MCF 10A (cell line): ENCODE measurements at regions not wholly inside any gene's neighbourhood (a gene's known extent, or its start where the extent isn't known, plus 50 kb on each side); places are given as distances from the start of the nearest gene placed in this dataset.
"Not testable (repeated sequence)": the region's sequence is repeated elsewhere in the genome, so short reads cannot be mapped to it uniquely, and the experiment has no call there.

Experiments
- BruUV-seq: library from RNA; stranded (reverse); fragments of 400-500 nt; replicated peaks from 2 replicates; lab custom pipeline; 2021; lab: Mats Ljungman, UMichigan
- CTCF ChIA-PET: fragments of 300-600 bp; sonication (Branson Sonifier 250); formaldehyde crosslinking; extraction: SDS; loops from one replicate; lab custom pipeline; 2021; ENCODE audit warnings: antibody characterized with exemption, inconsistent platforms; lab: Yijun Ruan, JAX
- POLR2A ChIA-PET: fragments of 300-600, 350-650 bp; sonication (Branson Sonifier 250); formaldehyde crosslinking; extraction: SDS; loops from one replicate; lab custom pipeline; 2020; ENCODE audit warnings: antibody characterized with exemption, inconsistent platforms; lab: Yijun Ruan, JAX
- DNase-seq: peaks from one replicate; pipeline ENCODE4 v3.0.0-alpha.2; 2018; ENCODE audit not compliant: unreplicated experiment
- H3K27ac Mint-ChIP-seq: one replicate; pipeline ENCODE4 v1.8.0; 2022; ENCODE audit warnings: mild to moderate bottlenecking, low read depth, mixed read lengths; ENCODE audit not compliant: unreplicated experiment
- H3K27me3 Mint-ChIP-seq: one replicate; pipeline ENCODE4 v1.8.0; 2022; ENCODE audit warnings: mixed read lengths; ENCODE audit not compliant: insufficient read depth, unreplicated experiment
- H3K36me3 Mint-ChIP-seq: one replicate; pipeline ENCODE4 v1.8.0; 2022; ENCODE audit warnings: mild to moderate bottlenecking, moderate library complexity, mixed read lengths; ENCODE audit not compliant: insufficient read depth, unreplicated experiment
- H3K4me1 Mint-ChIP-seq: one replicate; pipeline ENCODE4 v1.8.0; 2022; ENCODE audit warnings: mixed read lengths; ENCODE audit not compliant: insufficient read depth, unreplicated experiment
- H3K4me3 Mint-ChIP-seq: one replicate; pipeline ENCODE4 v1.8.0; 2022; ENCODE audit warnings: mild to moderate bottlenecking, moderate library complexity, mixed read lengths; ENCODE audit not compliant: unreplicated experiment
- H3K9me3 Mint-ChIP-seq: one replicate; pipeline ENCODE4 v1.8.0; 2022; ENCODE audit warnings: mixed read lengths; ENCODE audit not compliant: unreplicated experiment
- CTCF ChIP-seq: fragments of 200-600 bp; IDR thresholded peaks from one replicate; pipeline ENCODE4 v1.8.0; 2022; ENCODE audit warnings: antibody characterized with exemption, mild to moderate bottlenecking; ENCODE audit not compliant: unreplicated experiment
- intact Hi-C: fragments of 100-400 bp; cut with micrococcal nuclease; formaldehyde crosslinking; loops from 2 replicates; pipeline ENCODE4 v1.14.1; 2022

DNA sequence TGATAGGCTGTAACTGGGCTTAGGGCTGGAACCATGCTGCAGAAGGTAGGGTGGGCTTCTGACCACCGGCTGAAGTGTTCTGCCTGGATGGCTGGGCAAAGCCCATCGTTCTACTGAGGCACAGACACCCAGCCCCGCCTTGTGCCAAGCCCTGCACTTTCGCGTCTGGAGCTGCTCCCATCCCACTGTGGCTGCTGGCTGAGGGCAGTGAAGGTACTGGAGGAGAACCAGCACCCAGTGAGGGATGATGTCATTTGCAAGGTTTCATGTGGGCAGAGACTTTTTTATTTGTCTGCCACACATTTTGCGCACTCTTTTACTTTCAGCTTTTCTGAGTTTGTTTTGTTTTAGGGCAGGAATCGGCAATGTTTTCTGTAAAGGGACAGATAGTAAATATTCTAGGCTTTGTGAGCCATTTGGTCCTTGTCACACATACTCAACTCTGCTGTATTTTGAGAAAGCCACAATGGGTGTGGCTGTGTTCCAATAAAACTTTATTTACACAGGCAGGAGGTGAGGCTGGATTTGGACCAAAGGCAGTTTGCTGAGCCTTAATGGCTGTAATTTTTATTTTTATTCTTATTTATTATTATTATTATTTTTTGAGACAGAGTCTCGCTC, 85.6 kb downstream of the ASB1 start:
- no peak for TF ChIP-seq CTCF
- no peak for DNase-seq
- ChIA-PET CTCF (interaction anchor here (0.6 to 2.2 kb wide), 7 partner anchors 10 to 275 kb away, joined by 3 to 10 read pairs (median 3); no protein-coding TSS in a partner anchor), POLR2A (interaction anchor here (1.0 to 1.5 kb wide), 2 partner anchors 84 to 272 kb away, joined by 3 to 5 read pairs; no protein-coding TSS in a partner anchor)
- intact Hi-C loops: loop anchor here (2.0 kb wide), 1 partner anchor 172 kb away; no protein-coding TSS in a partner anchor
- Mint-ChIP-seq H3K27me3 (no peaks in the 10 kb centered on the region), H3K9me3 (peaks cover 13% of the 10 kb centered on the region), H3K4me1 (no peaks in the 10 kb centered on the region), H3K36me3 (no peaks in the 10 kb centered on the region), H3K27ac (no peak overlapping the region), H3K4me3 (no peak overlapping the region)
- BruUV-seq: no TSS peak

DNA sequence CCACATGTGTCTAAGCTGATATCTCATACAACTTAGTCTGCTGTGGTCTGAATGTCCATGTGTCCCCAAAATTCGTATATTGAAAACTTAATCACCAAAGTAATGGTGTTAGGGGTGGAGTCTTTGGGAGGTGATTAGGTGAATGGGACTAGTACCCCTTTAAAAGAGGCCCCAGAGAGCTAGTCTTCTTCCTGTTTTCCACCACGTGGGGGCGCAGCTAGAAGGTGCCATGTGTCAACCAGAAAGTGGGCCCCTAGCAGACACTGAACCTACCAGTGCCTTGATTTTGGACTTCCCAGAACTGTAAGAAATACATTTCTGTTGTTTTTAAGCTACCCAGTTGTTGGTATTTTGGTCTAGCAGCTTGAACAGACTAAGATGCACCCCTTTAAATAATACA, 86.6 kb downstream of the ASB1 start:
- Mint-ChIP-seq H3K36me3 (no peaks in the 10 kb centered on the region), H3K27ac (no peak overlapping the region), H3K4me1 (no peaks in the 10 kb centered on the region), H3K4me3 (no peak overlapping the region), H3K27me3 (no peaks in the 10 kb centered on the region), H3K9me3 (peaks cover 13% of the 10 kb centered on the region)
- TF ChIP-seq CTCF: peak; percentile 68
- BruUV-seq: no TSS peak
- intact Hi-C loops: loop anchor here (1.0 to 2.0 kb wide), 2 partner anchors 171 to 272 kb away; no protein-coding TSS in a partner anchor
- ChIA-PET CTCF (interaction anchor here (0.6 to 2.2 kb wide), 20 partner anchors 9 to 433 kb away, joined by 3 to 17 read pairs (median 4); no protein-coding TSS in a partner anchor), POLR2A (interaction anchor here (1.0 to 1.5 kb wide), 3 partner anchors 83 to 271 kb away, joined by 3 to 5 read pairs (median 4); no protein-coding TSS in a partner anchor)
- peak; percentile 79 for DNase-seq

DNA sequence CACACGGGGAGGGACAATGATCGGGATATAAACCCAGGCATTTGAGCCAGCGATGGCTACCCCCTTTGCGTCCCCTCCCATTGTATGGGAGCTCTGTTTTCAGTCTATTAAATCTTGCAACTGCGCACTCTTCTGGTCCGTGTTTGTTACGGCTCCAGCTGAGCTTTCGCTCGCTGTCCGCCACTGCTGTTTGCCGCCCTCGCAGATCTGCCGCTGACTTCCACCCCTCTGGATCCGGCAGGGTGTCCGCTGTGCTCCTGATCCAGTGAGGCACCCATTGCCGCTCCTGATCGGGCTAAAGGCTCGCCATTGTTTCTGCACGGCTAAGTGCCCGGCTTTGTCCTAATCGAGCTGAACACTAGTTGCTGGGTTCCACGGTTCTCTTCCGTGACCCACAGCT, 87.3 kb downstream of the ASB1 start:
- H3K36me3 Mint-ChIP-seq, H3K4me3 Mint-ChIP-seq, H3K27ac Mint-ChIP-seq, H3K27me3 Mint-ChIP-seq, DNase-seq, BruUV-seq, intact Hi-C loops, H3K4me1 Mint-ChIP-seq: not testable (repeated sequence)
- POLR2A ChIA-PET: interaction anchor here (0.6 to 1.5 kb wide), 3 partner anchors 125 to 271 kb away, joined by 3 to 5 read pairs (median 4); no protein-coding TSS in a partner anchor
- H3K9me3 Mint-ChIP-seq: peaks cover 13% of the 10 kb centered on the region
- CTCF ChIA-PET: interaction anchor here (0.6 to 2.2 kb wide), 17 partner anchors 9 to 432 kb away, joined by 3 to 17 read pairs (median 4); no protein-coding TSS in a partner anchor

DNA sequence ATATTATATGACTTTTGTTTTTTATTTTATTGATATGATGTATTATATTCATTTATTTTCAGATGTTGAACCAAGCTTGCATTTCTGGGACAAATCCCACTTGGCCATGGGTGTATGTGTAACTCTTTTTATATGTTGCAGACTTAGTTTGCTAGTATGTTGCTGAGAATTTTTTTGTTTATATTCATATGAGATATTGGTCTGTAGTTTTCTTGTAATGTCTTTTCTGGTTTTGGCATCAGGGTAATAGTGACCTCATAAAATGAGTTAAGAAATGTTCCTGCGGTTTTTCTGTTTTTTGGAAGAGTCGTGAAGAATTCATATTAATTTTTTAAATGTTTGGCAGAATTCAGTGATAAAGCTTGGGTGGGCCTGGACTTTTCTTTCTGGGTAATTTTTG, 88.7 kb downstream of the ASB1 start:
- Mint-ChIP-seq H3K27ac (no peak overlapping the region), H3K4me3 (no peak overlapping the region), H3K27me3 (no peaks in the 10 kb centered on the region), H3K9me3 (peaks cover 13% of the 10 kb centered on the region), H3K4me1 (no peaks in the 10 kb centered on the region), H3K36me3 (no peaks in the 10 kb centered on the region)
- CTCF ChIA-PET: interaction anchor here (0.6 to 0.7 kb wide), 3 partner anchors 16 to 272 kb away, joined by 3 to 5 read pairs (median 4); no protein-coding TSS in a partner anchor
- POLR2A ChIA-PET: no interaction called here
- intact Hi-C loops: no loop called here
- DNase-seq: no peak
- no peak for TF ChIP-seq CTCF
- no TSS peak for BruUV-seq
